ENCODE measurements at regions not wholly inside any gene's neighbourhood (a gene's known extent, or its start where the extent isn't known, plus 50 kb on each side); places are given as distances from the start of the nearest gene placed in this dataset.
"Not testable (repeated sequence)": the region's sequence is repeated elsewhere in the genome, so short reads cannot be mapped to it uniquely, and the experiment has no call there.

GRCh38 chr21:28106370-28106890, 886.2 kb downstream of the LTN1 start:
- DNase-seq: no peak

- no peak for DNase-seq
Measured at GRCh38 chr21:28104346-28104745, 888.3 kb downstream of the LTN1 start.

- DNase-seq: no peak
Measured at GRCh38 chr21:28100366-28100765, 892.3 kb downstream of the LTN1 start.

- DNase-seq: peak; percentile 50
Measured at GRCh38 chr21:28099001-28099705, 893.5 kb downstream of the LTN1 start.

GRCh38 chr21:28091466-28091865, 901.2 kb downstream of the LTN1 start:
- no peak for DNase-seq

GRCh38 chr21:28090546-28090945, 902.1 kb downstream of the LTN1 start:
- no peak for DNase-seq

- DNase-seq: no peak
Measured at GRCh38 chr21:28089599-28090441, 902.9 kb downstream of the LTN1 start.

- DNase-seq: no peak
Measured at GRCh38 chr21:28086861-28087581, 905.7 kb downstream of the LTN1 start.

GRCh38 chr21:28084951-28085350, 907.7 kb downstream of the LTN1 start:
- DNase-seq: no peak

GRCh38 chr21:28083350-28083749, 909.3 kb downstream of the LTN1 start:
- DNase-seq: no peak

GRCh38 chr21:28078126-28078525, 914.6 kb downstream of the LTN1 start:
- DNase-seq: no peak

GRCh38 chr21:28074676-28075075, 918.0 kb downstream of the LTN1 start:
- DNase-seq: no peak

- no peak for DNase-seq
Measured at GRCh38 chr21:28072601-28073000, 920.1 kb downstream of the LTN1 start.

GRCh38 chr21:28069450-28069923, 923.2 kb downstream of the LTN1 start:
- peak; percentile 51 for DNase-seq

- no peak for DNase-seq
Measured at GRCh38 chr21:28068455-28069358, 924.0 kb downstream of the LTN1 start.

GRCh38 chr21:28066596-28067387, 925.9 kb downstream of the LTN1 start:
- DNase-seq: no peak

- DNase-seq: no peak
Measured at GRCh38 chr21:28066076-28066475, 926.6 kb downstream of the LTN1 start.

- DNase-seq: no peak
Measured at GRCh38 chr21:28063241-28064216, 929.1 kb downstream of the LTN1 start.

- not testable (repeated sequence) for DNase-seq
Measured at GRCh38 chr21:28052956-28053355, 939.7 kb downstream of the LTN1 start.

GRCh38 chr21:28051649-28052048, 941.0 kb downstream of the LTN1 start:
- DNase-seq: peak; percentile 41
